ENCODE measurements at regions not wholly inside any gene's neighbourhood (a gene's known extent, or its start where the extent isn't known, plus 50 kb on each side); places are given as distances from the start of the nearest gene placed in this dataset.

- TF ChIP-seq, protein P1, sequence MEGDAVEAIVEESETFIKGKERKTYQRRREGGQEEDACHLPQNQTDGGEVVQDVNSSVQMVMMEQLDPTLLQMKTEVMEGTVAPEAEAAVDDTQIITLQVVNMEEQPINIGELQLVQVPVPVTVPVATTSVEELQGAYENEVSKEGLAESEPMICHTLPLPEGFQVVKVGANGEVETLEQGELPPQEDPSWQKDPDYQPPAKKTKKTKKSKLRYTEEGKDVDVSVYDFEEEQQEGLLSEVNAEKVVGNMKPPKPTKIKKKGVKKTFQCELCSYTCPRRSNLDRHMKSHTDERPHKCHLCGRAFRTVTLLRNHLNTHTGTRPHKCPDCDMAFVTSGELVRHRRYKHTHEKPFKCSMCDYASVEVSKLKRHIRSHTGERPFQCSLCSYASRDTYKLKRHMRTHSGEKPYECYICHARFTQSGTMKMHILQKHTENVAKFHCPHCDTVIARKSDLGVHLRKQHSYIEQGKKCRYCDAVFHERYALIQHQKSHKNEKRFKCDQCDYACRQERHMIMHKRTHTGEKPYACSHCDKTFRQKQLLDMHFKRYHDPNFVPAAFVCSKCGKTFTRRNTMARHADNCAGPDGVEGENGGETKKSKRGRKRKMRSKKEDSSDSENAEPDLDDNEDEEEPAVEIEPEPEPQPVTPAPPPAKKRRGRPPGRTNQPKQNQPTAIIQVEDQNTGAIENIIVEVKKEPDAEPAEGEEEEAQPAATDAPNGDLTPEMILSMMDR (conservative IDR thresholded peaks at IDR 0.05; ENCODE audit: low read depth in 2 of 2), result no peak
- no peak for TF ChIP-seq REST (IDR thresholded peaks at IDR 0.05; ENCODE audit: unreplicated experiment)
- no peak for TF ChIP-seq ZNF331 (CRISPR knock-in tag; IDR thresholded peaks at IDR 0.05; ENCODE audit: low read depth)
- no peak for TF ChIP-seq EZH2phosphoT487 (IDR thresholded peaks at IDR 0.05; ENCODE audit: unreplicated experiment)
These were observed 151.0 kb upstream of the TMTC4 start for GRCh38 chr13:100825557-100825956.

All from GM23338 (cell line).